Neutrophil (primary cell): ENCODE measurements at regions not wholly inside any gene's neighbourhood (a gene's known extent, or its start where the extent isn't known, plus 50 kb on each side); places are given as distances from the start of the nearest gene placed in this dataset.

Experiments used
- H3K27ac ChIP-seq: fragments of 200-600 bp; sonication (generic); 2 replicates; pipeline ENCODE4 v1.5.1; 2016; ENCODE audit warnings: mild to moderate bottlenecking, moderate library complexity
- H3K27me3 ChIP-seq: fragments of 200-600 bp; sonication (generic); 2 replicates; pipeline ENCODE4 v1.6.0; 2016; ENCODE audit warnings: mild to moderate bottlenecking
- H3K36me3 ChIP-seq: fragments of 200-600 bp; sonication (generic); 2 replicates; pipeline ENCODE4 v1.5.1; 2017
- H3K4me1 ChIP-seq, 2 experiments: fragments of 200-600 bp in 1 of 2; sonication (generic) in 1 of 2; 1 replicate in 1 of 2; 2 replicates in 1 of 2; pipeline versions ENCODE4 v1.5.1 to v1.6.1; 2013 to 2016; ENCODE audit warnings: low read depth in 1 of 2, low read length in 1 of 2, mild to moderate bottlenecking in 1 of 2, moderate library complexity in 1 of 2; ENCODE audit not compliant: control insufficient read depth in 1 of 2, insufficient read depth in 1 of 2
- H3K4me3 ChIP-seq, 2 experiments: fragments of 200-600 bp in 1 of 2; sonication (generic) in 1 of 2; 1 replicate in 1 of 2; 2 replicates in 1 of 2; pipeline ENCODE4 v1.5.1; 2013 to 2016; ENCODE audit warnings: low read depth in 1 of 2, low read length in 1 of 2, mild to moderate bottlenecking in 1 of 2, moderate library complexity in 1 of 2
- H3K9me3 ChIP-seq: fragments of 200-600 bp; sonication (generic); 2 replicates; pipeline ENCODE4 v1.5.1; 2016
- CTCF ChIP-seq: fragments of 200-600 bp; sonication (generic); IDR thresholded peaks from 2 replicates; pipeline ENCODE4 v1.5.1; 2016; ENCODE audit warnings: antibody characterized with exemption

- no peaks in the 10 kb centered on the region for H3K4me1 ChIP-seq
- H3K4me3 ChIP-seq, result no peak overlapping the region
- no peak overlapping the region for H3K27ac ChIP-seq
- no peaks in the 10 kb centered on the region for H3K9me3 ChIP-seq
- no peaks in the 10 kb centered on the region for H3K36me3 ChIP-seq
- H3K27me3 ChIP-seq, result no peaks in the 10 kb centered on the region
- no peak for TF ChIP-seq CTCF
Observed at GRCh38 chr5:125630237-125630636, 793.0 kb upstream of the GRAMD2B start.

GRCh38 chr5:125633523-125633922, 789.7 kb upstream of the GRAMD2B start:
- no peak for TF ChIP-seq CTCF

GRCh38 chr5:125634216-125634835, 788.9 kb upstream of the GRAMD2B start:
- H3K4me1 ChIP-seq, result no peaks in the 10 kb centered on the region
- H3K36me3 ChIP-seq, result no peaks in the 10 kb centered on the region
- H3K9me3 ChIP-seq, result no peaks in the 10 kb centered on the region
- H3K4me3 ChIP-seq, result no peak overlapping the region
- TF ChIP-seq CTCF, result no peak
- H3K27me3 ChIP-seq, result no peaks in the 10 kb centered on the region
- no peak overlapping the region for H3K27ac ChIP-seq

More at GRCh38 chr5:125633523-125633922, 789.7 kb upstream of the GRAMD2B start:
- Histone ChIP-seq H3K9me3 (no peaks in the 10 kb centered on the region), H3K4me3 (no peak overlapping the region), H3K4me1 (no peaks in the 10 kb centered on the region), H3K27me3 (no peaks in the 10 kb centered on the region), H3K27ac (no peak overlapping the region), H3K36me3 (no peaks in the 10 kb centered on the region)

GRCh38 chr5:125639858-125640257, 783.4 kb upstream of the GRAMD2B start:
- H3K27ac ChIP-seq, result no peak overlapping the region
- TF ChIP-seq CTCF, result no peak
- H3K36me3 ChIP-seq, result no peaks in the 10 kb centered on the region

GRCh38 chr5:125652761-125653160, 770.4 kb upstream of the GRAMD2B start:
- H3K4me1 ChIP-seq, result no peaks in the 10 kb centered on the region
- TF ChIP-seq CTCF, result no peak
- no peaks in the 10 kb centered on the region for H3K27me3 ChIP-seq
- no peak overlapping the region for H3K4me3 ChIP-seq
- H3K27ac ChIP-seq, result no peak overlapping the region
- no peaks in the 10 kb centered on the region for H3K9me3 ChIP-seq
- H3K36me3 ChIP-seq, result no peaks in the 10 kb centered on the region

More at GRCh38 chr5:125639858-125640257, 783.4 kb upstream of the GRAMD2B start:
- no peaks in the 10 kb centered on the region for H3K4me1 ChIP-seq
- H3K9me3 ChIP-seq, result no peaks in the 10 kb centered on the region
- H3K27me3 ChIP-seq, result no peaks in the 10 kb centered on the region
- H3K4me3 ChIP-seq, result no peak overlapping the region

DNA sequence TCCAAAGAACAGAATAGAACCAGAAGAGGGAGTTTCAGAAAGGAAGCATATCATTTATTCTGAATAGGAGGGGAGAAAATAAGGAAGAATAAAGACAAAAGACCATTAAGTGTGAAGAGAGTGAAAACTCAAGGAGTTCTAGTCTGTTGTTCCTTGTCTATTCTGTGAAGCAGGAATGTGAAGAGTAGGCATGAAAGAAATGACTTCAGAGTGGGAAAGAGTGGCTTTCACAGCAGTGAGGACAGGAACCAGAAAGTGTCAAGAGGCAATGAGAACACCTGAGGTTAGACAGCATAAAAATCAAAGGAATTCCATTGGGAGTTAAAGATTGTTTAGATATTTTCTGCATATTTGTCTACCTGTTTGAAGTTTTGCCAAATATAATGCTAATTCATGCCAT, 768.8 kb upstream of the GRAMD2B start:
- Histone ChIP-seq H3K4me1 (no peaks in the 10 kb centered on the region), H3K27ac (no peak overlapping the region), H3K36me3 (no peaks in the 10 kb centered on the region), H3K4me3 (no peak overlapping the region), H3K27me3 (no peaks in the 10 kb centered on the region), H3K9me3 (no peaks in the 10 kb centered on the region)
- no peak for TF ChIP-seq CTCF
